HepG2 (cell line): ENCODE measurements at regions not wholly inside any gene's neighbourhood (a gene's known extent, or its start where the extent isn't known, plus 50 kb on each side); places are given as distances from the start of the nearest gene placed in this dataset.
A peak's percentile ranks its signal among the peaks of the same experiment; 100 is the strongest.

Experiments
- ATAC-seq: fragments of 200-7000 bp; cut with Tn5 transposase; 3 replicates; pipeline ENCODE4 v1.9.1; 2020; ENCODE audit warnings: mild to moderate bottlenecking, moderate library complexity
- BruUV-seq: library from RNA; stranded (reverse); fragments of 400-500 nt; replicated peaks from 2 replicates; lab custom pipeline; 2021; lab: Mats Ljungman, UMichigan
- CTCF ChIA-PET: fragments of 300-600 bp; formaldehyde crosslinking; extraction: SDS; loops from one replicate; lab custom pipeline; 2021; ENCODE audit warnings: low total read pairs, inconsistent platforms, low intra/inter-chr PET ratio; lab: Yijun Ruan, JAX
- POLR2A ChIA-PET: fragments of 350-600 bp; sonication (Branson Sonifier 250); formaldehyde crosslinking; loops from one replicate; lab custom pipeline; 2020; ENCODE audit warnings: antibody characterized with exemption, inconsistent platforms; lab: Yijun Ruan, JAX
- DNase-seq: peaks from one replicate; pipeline ENCODE4 v3.0.0-alpha.2; 2015; ENCODE audit warnings: low spot score
- FAIRE-seq: peaks from 3 replicates; lab custom pipeline; 2011; peaks lifted over from hg19 to GRCh38; lab: Jason Lieb, UNC
- H2AFZ ChIP-seq: one replicate; pipeline ENCODE4 v1.6.1; 2011; ENCODE audit warnings: low read length, inconsistent platforms
- H3K27ac ChIP-seq: fragments of 300-600 bp; 3 replicates; pipeline ENCODE4 v1.8.0; 2011; ENCODE audit warnings: mixed run types, mild to moderate bottlenecking, mixed read lengths, low read length, inconsistent platforms; ENCODE audit not compliant: insufficient read depth; ENCODE audit errors: extremely low read length
- H3K27me3 ChIP-seq, 2 experiments: fragments of 200-600 bp in 1 of 2; 2 replicates in 1 of 2; 3 replicates in 1 of 2; pipeline versions ENCODE4 v1.6.0 to v1.8.0; 2011; ENCODE audit warnings: low read length in 2 of 2, mild to moderate bottlenecking in 2 of 2, moderate library complexity in 2 of 2, inconsistent platforms in 1 of 2; ENCODE audit not compliant: insufficient read depth in 2 of 2, control insufficient read depth in 1 of 2
- H3K36me3 ChIP-seq, 2 experiments: fragments of 200-600 bp in 1 of 2; replicated peaks in 1 of 2; 2 replicates in 1 of 2; 3 replicates in 1 of 2; pipeline versions ENCODE4 v1.5.1 to v1.8.0; 2011; ENCODE audit warnings: low read length in 2 of 2, inconsistent platforms in 1 of 2; ENCODE audit not compliant: insufficient read depth in 2 of 2, control insufficient read depth in 1 of 2
- H3K4me1 ChIP-seq: 2 replicates; pipeline ENCODE4 v1.5.1; 2012; ENCODE audit warnings: low read length, inconsistent platforms; ENCODE audit not compliant: insufficient read depth
- H3K4me2 ChIP-seq: 2 replicates; pipeline ENCODE4 v1.6.0; 2011; ENCODE audit warnings: low read depth, low read length, inconsistent platforms
- H3K4me3 ChIP-seq, 3 experiments: fragments of 200-600 bp in 1 of 3; sonication (generic), shearing (Covaris generic) in 1 of 3; replicated peaks in 1 of 3; 2 replicates each; pipeline ENCODE4 v1.5.1; 2011 to 2016; ENCODE audit warnings: low read length in 3 of 3, inconsistent platforms in 2 of 3, low read depth in 2 of 3, mild to moderate bottlenecking in 2 of 3, control low read depth in 1 of 3, mixed read lengths in 1 of 3; ENCODE audit not compliant: insufficient read depth in 1 of 3
- H3K79me2 ChIP-seq: one replicate; pipeline ENCODE4 v1.6.1; 2011; ENCODE audit warnings: low read length, inconsistent platforms; ENCODE audit not compliant: insufficient read depth
- H3K9ac ChIP-seq: 2 replicates; pipeline ENCODE4 v1.6.0; 2011; ENCODE audit warnings: mild to moderate bottlenecking, low read depth, low read length, inconsistent platforms; ENCODE audit not compliant: insufficient read depth
- H3K9me3 ChIP-seq: 2 replicates; pipeline ENCODE4 v1.5.1; 2012; ENCODE audit warnings: mild to moderate bottlenecking, low read length
- H4K20me1 ChIP-seq: 2 replicates; pipeline ENCODE4 v1.6.0; 2011; ENCODE audit warnings: inconsistent platforms, mild to moderate bottlenecking, low read length, moderate library complexity; ENCODE audit not compliant: insufficient read depth
- FOSL2 ChIP-seq: sonication (generic); formaldehyde crosslinking; IDR thresholded peaks from 2 replicates; pipeline ENCODE4 v1.4.0; 2020; ENCODE audit warnings: missing genetic modification reagents
- JUND ChIP-seq: sonication (generic); formaldehyde crosslinking; IDR thresholded peaks from 2 replicates; pipeline ENCODE4 v1.8.0; 2022; ENCODE audit warnings: mild to moderate bottlenecking, missing genetic modification reagents
- NR2C2 ChIP-seq: sonication (generic); formaldehyde crosslinking; IDR thresholded peaks from 2 replicates; pipeline ENCODE4 v1.4.0; 2020; ENCODE audit warnings: missing genetic modification reagents, mild to moderate bottlenecking, moderate library complexity, borderline replicate concordance
- PAWR ChIP-seq: sonication (generic); formaldehyde crosslinking; IDR thresholded peaks from 2 replicates; pipeline ENCODE4 v1.4.0; 2020; ENCODE audit warnings: missing genetic modification reagents, mild to moderate bottlenecking, borderline replicate concordance
- YEATS4 ChIP-seq: sonication (generic); formaldehyde crosslinking; IDR thresholded peaks from 2 replicates; pipeline ENCODE4 v1.4.0; 2020; ENCODE audit warnings: missing genetic modification reagents, borderline replicate concordance
- ZFAT ChIP-seq: sonication (generic); formaldehyde crosslinking; conservative IDR thresholded peaks from 2 replicates; pipeline ENCODE4 v1.8.1; 2023; ENCODE audit warnings: missing genetic modification reagents, inconsistent platforms
- ZNF207 ChIP-seq: fragments of 450-650 bp; IDR thresholded peaks from 2 replicates; pipeline ENCODE4 v1.6.1; 2016; ENCODE audit warnings: antibody characterized with exemption, borderline replicate concordance
- ZNF253 ChIP-seq: sonication (generic); formaldehyde crosslinking; IDR thresholded peaks from 2 replicates; pipeline ENCODE4 v1.8.0; 2022; ENCODE audit warnings: mild to moderate bottlenecking, missing genetic modification reagents, borderline replicate concordance
- ZNF292 ChIP-seq: sonication (generic); formaldehyde crosslinking; IDR thresholded peaks from 2 replicates; pipeline ENCODE4 v1.8.1; 2022; ENCODE audit warnings: mild to moderate bottlenecking, low read depth, missing genetic modification reagents, borderline replicate concordance
- WGBS: methylation state at CpG from one replicate; pipeline ENCODE4 v1.1.6; 2017; ENCODE audit warnings: low lambda C conversion rate; 5-methylcytosine and 5-hydroxymethylcytosine counted together
- in situ Hi-C: cut with HindIII; loops from 2 replicates; pipeline ENCODE4 v1.10.0; 2017; ENCODE audit warnings: low pct_unique_long_range_greater_than_20kb; ENCODE audit not compliant: extremely low pct_ligation_motif_present
- intact Hi-C: fragments of 100-400 bp; cut with micrococcal nuclease; formaldehyde crosslinking; loops from one replicate; pipeline ENCODE4 v1.10.0; 2022; ENCODE audit not compliant: unreplicated experiment
- TF ChIP-seq, protein P1 (sequence below): sonication (generic); formaldehyde crosslinking; IDR thresholded peaks from 2 replicates; pipeline ENCODE4 v1.8.0; 2022; ENCODE audit warnings: low read depth, missing genetic modification reagents
- TF ChIP-seq, protein P2 (sequence below): sonication (generic); formaldehyde crosslinking; IDR thresholded peaks from 2 replicates; pipeline ENCODE4 v1.4.0; 2020; ENCODE audit warnings: missing genetic modification reagents, borderline replicate concordance
- TF ChIP-seq, protein P3 (sequence below): sonication (generic); formaldehyde crosslinking; conservative IDR thresholded peaks from 2 replicates; pipeline ENCODE4 v1.4.0; 2020; ENCODE audit warnings: missing genetic modification reagents

DNA sequence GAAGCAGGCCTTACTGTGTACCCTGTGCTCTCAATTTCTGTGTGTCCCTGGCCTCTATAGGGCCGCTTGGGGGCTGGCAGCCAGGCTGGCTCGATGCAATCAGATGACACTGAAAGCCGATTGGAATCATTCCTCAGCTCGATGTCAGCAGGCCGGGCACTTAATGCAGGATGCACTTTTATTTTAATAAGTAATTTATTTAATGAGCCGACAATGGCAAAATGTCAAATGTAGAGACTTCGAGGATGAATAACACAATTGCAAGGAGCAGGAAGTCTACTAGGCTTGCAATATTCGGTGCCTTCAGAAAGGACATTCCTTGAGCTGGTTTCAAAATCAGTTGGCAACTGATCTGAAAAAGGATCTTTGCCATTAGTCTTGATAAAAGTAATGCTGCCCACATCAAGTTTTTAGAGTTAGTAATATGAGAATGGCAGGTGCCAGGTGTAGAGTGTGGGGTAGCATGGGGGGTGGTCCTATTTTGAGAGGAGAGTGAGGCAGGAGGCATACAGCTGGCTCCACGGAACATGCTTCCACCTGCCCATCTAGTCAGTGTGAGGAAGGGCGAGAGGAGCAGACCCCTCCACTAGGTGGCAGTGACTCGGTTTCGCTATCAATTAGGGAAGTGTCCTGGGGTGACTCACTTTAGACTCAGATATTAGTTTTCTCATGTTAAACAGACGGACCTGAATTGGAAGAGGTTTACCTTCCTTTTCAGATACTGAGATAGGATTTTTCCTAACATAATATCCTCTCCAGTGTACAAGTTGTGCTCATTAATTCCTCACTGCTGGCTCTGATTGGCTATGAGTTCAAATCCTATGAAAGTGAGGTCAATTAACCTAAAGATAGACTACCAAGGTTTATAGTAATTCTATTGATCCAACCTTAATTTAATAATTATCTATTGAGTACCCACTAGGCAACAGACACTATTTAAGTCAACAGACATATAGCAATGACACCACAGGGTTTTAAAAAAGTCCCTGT, 80.9 kb downstream of the NABP1 start (continued):
- TF ChIP-seq, protein P1, sequence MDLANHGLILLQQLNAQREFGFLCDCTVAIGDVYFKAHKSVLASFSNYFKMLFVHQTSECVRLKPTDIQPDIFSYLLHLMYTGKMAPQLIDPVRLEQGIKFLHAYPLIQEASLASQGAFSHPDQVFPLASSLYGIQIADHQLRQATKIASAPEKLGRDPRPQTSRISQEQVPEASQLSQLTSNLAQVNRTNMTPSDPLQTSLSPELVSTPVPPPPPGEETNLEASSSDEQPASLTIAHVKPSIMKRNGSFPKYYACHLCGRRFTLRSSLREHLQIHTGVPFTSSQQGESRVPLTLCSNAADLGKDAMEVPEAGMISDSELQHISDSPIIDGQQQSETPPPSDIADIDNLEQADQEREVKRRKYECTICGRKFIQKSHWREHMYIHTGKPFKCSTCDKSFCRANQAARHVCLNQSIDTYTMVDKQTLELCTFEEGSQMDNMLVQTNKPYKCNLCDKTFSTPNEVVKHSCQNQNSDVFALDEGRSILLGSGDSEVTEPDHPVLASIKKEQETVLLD (CRISPR knock-in tag) = no peak
- TF ChIP-seq FOSL2 = peak; percentile 86

DNA sequence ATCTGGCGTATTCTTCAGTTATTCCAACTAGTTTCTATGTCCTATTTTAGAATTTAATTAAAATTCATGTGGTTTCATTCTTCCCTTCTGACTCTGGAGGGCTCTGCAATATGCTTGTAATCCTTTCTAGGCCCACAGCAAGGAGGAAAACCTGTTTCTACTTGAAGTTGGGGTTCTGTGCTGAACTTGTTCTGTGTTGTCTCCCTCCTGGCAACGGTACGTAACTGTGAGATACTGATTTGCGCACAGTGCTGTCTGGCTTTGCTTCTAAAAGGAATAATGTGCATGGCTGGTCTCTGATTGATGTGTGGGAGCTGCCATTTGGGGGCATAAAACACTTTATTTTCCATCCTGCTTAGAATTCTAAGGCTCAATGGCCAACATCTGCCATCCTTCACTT, 81.7 kb downstream of the NABP1 start:
- FAIRE-seq (no peak), DNase-seq (no peak)
- 95% methylated on average over 4 of the region's 4 CpGs for WGBS
- Histone ChIP-seq H3K79me2 (no peaks in the 10 kb centered on the region), H2AFZ (no peak overlapping the region), H3K4me3 (no peak overlapping the region), H4K20me1 (no peaks in the 10 kb centered on the region), H3K27me3 (no peaks in the 10 kb centered on the region; a peak in 1 of 5 replicates)
- in situ Hi-C loops = no loop called here
- POLR2A ChIA-PET = no interaction called here
- no peak for TF ChIP-seq NR2C2 (CRISPR knock-in tag)
- TF ChIP-seq ZNF292 (CRISPR knock-in tag) = no peak
- TF ChIP-seq, protein P2, sequence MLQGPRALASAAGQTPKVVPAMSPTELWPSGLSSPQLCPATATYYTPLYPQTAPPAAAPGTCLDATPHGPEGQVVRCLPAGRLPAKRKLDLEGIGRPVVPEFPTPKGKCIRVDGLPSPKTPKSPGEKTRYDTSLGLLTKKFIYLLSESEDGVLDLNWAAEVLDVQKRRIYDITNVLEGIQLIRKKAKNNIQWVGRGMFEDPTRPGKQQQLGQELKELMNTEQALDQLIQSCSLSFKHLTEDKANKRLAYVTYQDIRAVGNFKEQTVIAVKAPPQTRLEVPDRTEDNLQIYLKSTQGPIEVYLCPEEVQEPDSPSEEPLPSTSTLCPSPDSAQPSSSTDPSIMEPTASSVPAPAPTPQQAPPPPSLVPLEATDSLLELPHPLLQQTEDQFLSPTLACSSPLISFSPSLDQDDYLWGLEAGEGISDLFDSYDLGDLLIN (CRISPR knock-in tag) = no peak
- TF ChIP-seq YEATS4 (CRISPR knock-in tag) = no peak
- no peak for TF ChIP-seq ZNF207
- TF ChIP-seq ZFAT = no peak
- no peak for TF ChIP-seq ZNF253
- no peak for TF ChIP-seq JUND (CRISPR knock-in tag)
- TF ChIP-seq, protein P3, sequence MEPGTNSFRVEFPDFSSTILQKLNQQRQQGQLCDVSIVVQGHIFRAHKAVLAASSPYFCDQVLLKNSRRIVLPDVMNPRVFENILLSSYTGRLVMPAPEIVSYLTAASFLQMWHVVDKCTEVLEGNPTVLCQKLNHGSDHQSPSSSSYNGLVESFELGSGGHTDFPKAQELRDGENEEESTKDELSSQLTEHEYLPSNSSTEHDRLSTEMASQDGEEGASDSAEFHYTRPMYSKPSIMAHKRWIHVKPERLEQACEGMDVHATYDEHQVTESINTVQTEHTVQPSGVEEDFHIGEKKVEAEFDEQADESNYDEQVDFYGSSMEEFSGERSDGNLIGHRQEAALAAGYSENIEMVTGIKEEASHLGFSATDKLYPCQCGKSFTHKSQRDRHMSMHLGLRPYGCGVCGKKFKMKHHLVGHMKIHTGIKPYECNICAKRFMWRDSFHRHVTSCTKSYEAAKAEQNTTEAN (CRISPR knock-in tag) = no peak
- TF ChIP-seq PAWR = no peak
- TF ChIP-seq, all 625 proteins: peak for 0
- Histone ChIP-seq H3K27ac (no peak overlapping the region), H3K9ac (no peak overlapping the region), H3K36me3 (no peaks in the 10 kb centered on the region), H3K9me3 (no peaks in the 10 kb centered on the region), H3K4me1 (no peaks in the 10 kb centered on the region), H3K4me2 (no peak overlapping the region)
- no peak for ATAC-seq
- no TSS peak for BruUV-seq
- CTCF ChIA-PET = interaction anchor here (2.9 kb wide), 1 partner anchor 403 kb away, joined by 13 read pairs; no protein-coding TSS in a partner anchor
- intact Hi-C loops = loop anchor here (1.0 to 2.0 kb wide), 3 partner anchors 107 to 403 kb away; no protein-coding TSS in a partner anchor
